OCI-LY1 (cell line): ENCODE measurements at regions not wholly inside any gene's neighbourhood (a gene's known extent, or its start where the extent isn't known, plus 50 kb on each side); places are given as distances from the start of the nearest gene placed in this dataset.

Source experiments
- H2AFZ ChIP-seq: fragments of 200-600 bp; sonication (generic), shearing (Covaris generic); 2 replicates; pipeline ENCODE4 v1.6.0; 2014; ENCODE audit warnings: antibody characterized with exemption, mild to moderate bottlenecking, low read length
- H3F3A ChIP-seq: fragments of 200-600 bp; sonication (generic), shearing (Covaris generic); 2 replicates; pipeline ENCODE4 v1.6.0; 2014; ENCODE audit warnings: mild to moderate bottlenecking, antibody characterized with exemption, low read length, moderate library complexity; ENCODE audit not compliant: insufficient read depth
- H3K27ac ChIP-seq: fragments of 200-600 bp; sonication (generic); 2 replicates; pipeline ENCODE4 v1.5.1; 2014; ENCODE audit warnings: low read length, mixed run types, mild to moderate bottlenecking, low read depth; ENCODE audit not compliant: poor library complexity, severe bottlenecking
- H3K27me3 ChIP-seq: fragments of 200-600 bp; sonication (generic); 2 replicates; pipeline ENCODE4 v1.6.0; 2014; ENCODE audit warnings: antibody characterized with exemption, mild to moderate bottlenecking, low read length, moderate library complexity; ENCODE audit not compliant: insufficient read depth
- H3K36me3 ChIP-seq: fragments of 200-600 bp; sonication (generic); 2 replicates; pipeline ENCODE4 v1.6.1; 2014; ENCODE audit warnings: mild to moderate bottlenecking, antibody characterized with exemption, low read length, moderate library complexity, mixed read lengths; ENCODE audit not compliant: insufficient read depth
- H3K4me1 ChIP-seq: fragments of 200-600 bp; sonication (generic); 2 replicates; pipeline ENCODE4 v1.5.1; 2014; ENCODE audit warnings: mild to moderate bottlenecking, low read length, moderate library complexity; ENCODE audit not compliant: insufficient read depth, severe bottlenecking
- H3K4me2 ChIP-seq: fragments of 200-600 bp; sonication (generic), shearing (Covaris generic); 2 replicates; pipeline ENCODE4 v1.6.1; 2014; ENCODE audit warnings: low read length
- H3K4me3 ChIP-seq: fragments of 200-600 bp; sonication (generic); 2 replicates; pipeline ENCODE4 v1.5.1; 2014; ENCODE audit warnings: low read length, low read depth, mild to moderate bottlenecking, mixed read lengths; ENCODE audit not compliant: poor library complexity, severe bottlenecking
- H3K79me2 ChIP-seq: fragments of 200-600 bp; shearing (Covaris generic); 2 replicates; pipeline ENCODE4 v1.6.1; 2016; ENCODE audit warnings: mixed run types, low read length, mixed read lengths; ENCODE audit not compliant: insufficient read depth
- H3K9ac ChIP-seq: fragments of 200-600 bp; sonication (generic), shearing (Covaris generic); 2 replicates; pipeline ENCODE4 v1.6.1; 2014; ENCODE audit warnings: mild to moderate bottlenecking, low read length, mixed read lengths
- H3K9me2 ChIP-seq: fragments of 200-600 bp; sonication (generic), shearing (Covaris generic); 2 replicates; pipeline ENCODE4 v1.6.1; 2014; ENCODE audit warnings: low read depth, mild to moderate bottlenecking, low read length, mixed read lengths
- H3K9me3 ChIP-seq: fragments of 200-600 bp; shearing (Covaris generic); 2 replicates; pipeline ENCODE4 v1.6.1; 2014; ENCODE audit warnings: low read length, mixed read lengths
- H4K20me1 ChIP-seq: fragments of 200-600 bp; sonication (generic), shearing (Covaris generic); 2 replicates; pipeline ENCODE4 v1.6.0; 2016; ENCODE audit warnings: mild to moderate bottlenecking, low read length; ENCODE audit not compliant: insufficient read depth
- EZH2 ChIP-seq: fragments of 200-600 bp; sonication (generic), shearing (Covaris generic); IDR thresholded peaks from 2 replicates; pipeline ENCODE4 v1.8.0; 2017; ENCODE audit warnings: borderline replicate concordance, mixed run types, mild to moderate bottlenecking, antibody characterized with exemption, low read length, moderate library complexity, mixed read lengths
- TF ChIP-seq, protein P1 (sequence below): fragments of 200-600 bp; sonication (generic), shearing (Covaris generic); IDR thresholded peaks from 2 replicates; pipeline ENCODE4 v1.5.1; 2017; ENCODE audit warnings: mild to moderate bottlenecking, antibody characterized with exemption, low read length, moderate library complexity, mixed read lengths

DNA sequence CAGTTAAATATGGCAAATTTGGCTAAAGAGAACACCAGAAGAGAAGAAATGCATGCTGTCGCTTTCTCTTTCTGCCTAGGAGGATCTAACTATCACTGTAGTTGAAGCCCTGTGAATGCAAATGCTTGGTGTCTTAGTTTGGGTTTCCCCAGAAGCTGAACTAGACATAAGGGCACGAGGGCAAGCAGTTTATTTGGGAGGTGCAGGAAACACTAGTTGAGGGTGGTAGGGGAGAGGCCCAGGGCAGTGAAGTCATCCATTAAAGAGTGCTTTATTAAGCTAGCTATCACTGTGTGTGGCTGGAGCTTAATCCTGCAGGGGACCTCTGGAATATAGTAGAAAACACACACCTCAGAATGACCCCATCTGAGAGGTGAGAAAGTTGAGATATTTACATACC, 639.8 kb upstream of the ZEB2 start:
- Histone ChIP-seq H4K20me1 (no peaks in the 10 kb centered on the region), H2AFZ (peak overlapping the region; percentile 81), H3K4me1 (peaks cover 48% of the 10 kb centered on the region), H3K9me3 (no peaks in the 10 kb centered on the region), H3F3A (no peaks in the 10 kb centered on the region), H3K36me3 (no peaks in the 10 kb centered on the region), H3K4me2 (peak overlapping the region; percentile 19; the same call in 1 of the 2 replicates), H3K27ac (peak overlapping the region; percentile 78), H3K9me2 (no peaks in the 10 kb centered on the region), H3K4me3 (no peak overlapping the region), H3K27me3 (no peaks in the 10 kb centered on the region), H3K79me2 (no peaks in the 10 kb centered on the region), H3K9ac (no peak overlapping the region)
- TF ChIP-seq, protein P1, sequence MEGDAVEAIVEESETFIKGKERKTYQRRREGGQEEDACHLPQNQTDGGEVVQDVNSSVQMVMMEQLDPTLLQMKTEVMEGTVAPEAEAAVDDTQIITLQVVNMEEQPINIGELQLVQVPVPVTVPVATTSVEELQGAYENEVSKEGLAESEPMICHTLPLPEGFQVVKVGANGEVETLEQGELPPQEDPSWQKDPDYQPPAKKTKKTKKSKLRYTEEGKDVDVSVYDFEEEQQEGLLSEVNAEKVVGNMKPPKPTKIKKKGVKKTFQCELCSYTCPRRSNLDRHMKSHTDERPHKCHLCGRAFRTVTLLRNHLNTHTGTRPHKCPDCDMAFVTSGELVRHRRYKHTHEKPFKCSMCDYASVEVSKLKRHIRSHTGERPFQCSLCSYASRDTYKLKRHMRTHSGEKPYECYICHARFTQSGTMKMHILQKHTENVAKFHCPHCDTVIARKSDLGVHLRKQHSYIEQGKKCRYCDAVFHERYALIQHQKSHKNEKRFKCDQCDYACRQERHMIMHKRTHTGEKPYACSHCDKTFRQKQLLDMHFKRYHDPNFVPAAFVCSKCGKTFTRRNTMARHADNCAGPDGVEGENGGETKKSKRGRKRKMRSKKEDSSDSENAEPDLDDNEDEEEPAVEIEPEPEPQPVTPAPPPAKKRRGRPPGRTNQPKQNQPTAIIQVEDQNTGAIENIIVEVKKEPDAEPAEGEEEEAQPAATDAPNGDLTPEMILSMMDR = no peak
- TF ChIP-seq EZH2 = no peak

DNA sequence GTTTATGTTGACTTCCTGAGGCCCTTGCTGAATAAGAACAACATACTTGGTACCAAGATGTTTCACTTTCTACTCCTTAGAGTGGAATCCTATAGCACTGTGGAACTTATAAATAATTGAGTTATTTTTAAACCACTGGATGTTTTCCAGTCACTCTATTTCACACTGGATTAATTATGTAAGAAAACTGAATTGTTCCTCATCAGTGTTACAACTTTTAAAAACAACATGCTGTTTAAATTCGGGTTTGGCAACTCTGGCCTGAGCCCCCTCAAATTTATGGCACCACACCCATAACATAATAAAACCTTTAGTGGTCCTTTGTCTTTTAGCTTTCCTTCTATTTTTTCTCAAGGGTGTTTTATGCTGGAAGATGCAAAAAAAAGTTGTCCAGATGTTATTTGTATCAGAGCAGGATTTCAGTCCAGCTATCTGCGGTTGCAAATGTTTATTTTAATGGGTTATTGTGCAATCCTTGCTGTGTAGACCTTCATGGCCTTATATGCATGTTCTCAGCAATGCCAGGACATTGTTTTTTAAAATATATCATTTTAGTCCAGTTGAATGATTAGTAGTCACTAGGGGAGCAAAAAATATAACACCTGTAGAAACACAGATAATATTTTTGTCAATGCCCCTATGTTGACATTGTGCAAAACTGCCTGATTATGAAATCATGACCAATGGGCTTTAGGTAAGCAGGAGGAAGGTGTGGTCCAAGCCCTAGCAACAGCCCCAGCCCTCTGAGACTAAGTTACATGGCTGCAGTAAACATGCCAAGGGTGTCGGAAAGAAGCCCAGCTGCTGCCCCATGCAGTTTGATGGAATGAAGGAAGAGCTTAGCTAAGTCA, 638.0 kb upstream of the ZEB2 start:
- H3K27ac ChIP-seq = peak overlapping the region; percentile 1

DNA sequence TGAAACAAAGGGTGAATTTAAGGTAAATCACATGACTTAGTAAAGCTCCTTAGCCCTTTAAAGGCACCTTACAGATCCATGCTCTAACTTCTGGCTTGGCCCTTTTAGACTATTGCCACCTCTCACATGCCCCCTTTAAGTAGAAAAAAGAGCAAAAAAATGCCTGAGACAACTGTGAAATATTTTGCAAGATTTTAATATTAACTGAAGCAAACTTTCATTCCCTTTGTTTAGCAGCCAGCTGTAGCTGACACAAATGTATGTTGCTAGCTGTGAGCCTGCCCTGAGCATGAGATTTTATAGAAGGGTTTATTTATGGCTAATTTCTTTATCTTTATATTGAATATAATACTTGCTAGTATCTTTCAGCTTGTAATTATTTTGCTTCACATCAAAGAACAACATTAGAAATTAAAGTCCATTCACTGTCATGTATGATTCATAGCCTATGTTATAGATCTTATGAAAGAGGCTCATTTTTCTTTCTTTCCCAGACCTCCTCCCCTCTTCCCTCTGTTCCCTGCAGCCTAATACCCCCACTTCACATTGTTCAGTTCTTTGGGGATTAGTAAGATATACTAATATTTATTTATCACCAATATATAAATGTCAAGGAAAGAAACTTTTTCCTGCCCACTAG, 637.2 kb upstream of the ZEB2 start:
- Histone ChIP-seq H2AFZ (peak overlapping the region; percentile 91), H3K9me2 (no peaks in the 10 kb centered on the region), H3K4me1 (peaks cover 45% of the 10 kb centered on the region), H3K4me2 (no peak overlapping the region), H3K4me3 (no peak overlapping the region), H3K27ac (peak overlapping the region; percentile 1), H3K79me2 (no peaks in the 10 kb centered on the region), H3K9ac (no peak overlapping the region), H3F3A (no peaks in the 10 kb centered on the region), H3K9me3 (no peaks in the 10 kb centered on the region), H4K20me1 (no peaks in the 10 kb centered on the region), H3K36me3 (no peaks in the 10 kb centered on the region), H3K27me3 (no peaks in the 10 kb centered on the region)
- TF ChIP-seq EZH2 = no peak
- TF ChIP-seq, protein P1 = no peak

More for the DNA sequence above, 638.0 kb upstream of the ZEB2 start:
- no peaks in the 10 kb centered on the region for H3F3A ChIP-seq
- no peak overlapping the region for H2AFZ ChIP-seq
- no peaks in the 10 kb centered on the region for H3K27me3 ChIP-seq
- H3K9me2 ChIP-seq = no peaks in the 10 kb centered on the region
- no peaks in the 10 kb centered on the region for H4K20me1 ChIP-seq
- peaks cover 45% of the 10 kb centered on the region for H3K4me1 ChIP-seq
- no peaks in the 10 kb centered on the region for H3K79me2 ChIP-seq
- H3K9me3 ChIP-seq = no peaks in the 10 kb centered on the region
- H3K4me2 ChIP-seq = no peak overlapping the region
- no peaks in the 10 kb centered on the region for H3K36me3 ChIP-seq
- no peak overlapping the region for H3K9ac ChIP-seq
- no peak overlapping the region for H3K4me3 ChIP-seq
- TF ChIP-seq, protein P1 = no peak
- no peak for TF ChIP-seq EZH2
